Liver (tissue), 8 donors: ENCODE measurements at regions not wholly inside any gene's neighbourhood (a gene's known extent, or its start where the extent isn't known, plus 50 kb on each side); places are given as distances from the start of the nearest gene placed in this dataset.
A peak's percentile ranks its signal among the peaks of the same experiment; 100 is the strongest.

ENCODE experiments used
- DNase-seq: peaks from one replicate; pipeline ENCODE4 v3.0.0-alpha.2; 2017; ENCODE audit warnings: low spot score
- H3K27ac ChIP-seq, 2 donors: one replicate each; pipeline ENCODE4 v1.7.0; 2013; ENCODE audit warnings: inconsistent platforms in 2 of 2, low read length in 2 of 2, control low read depth in 1 of 2, low read depth in 1 of 2, mild to moderate bottlenecking in 1 of 2
- H3K27me3 ChIP-seq, 4 donors: one replicate each; pipeline versions ENCODE4 v1.6.1 to v1.7.0; 2013; ENCODE audit warnings: low read length in 3 of 4, inconsistent platforms in 1 of 4, mild to moderate bottlenecking in 1 of 4, moderate library complexity in 1 of 4; ENCODE audit not compliant: control insufficient read depth in 4 of 4, insufficient read depth in 4 of 4
- H3K36me3 ChIP-seq, 4 donors: one replicate each; pipeline versions ENCODE4 v1.6.1 to v1.7.0; 2013; ENCODE audit warnings: low read length in 3 of 4, mild to moderate bottlenecking in 3 of 4, low read depth in 1 of 4, moderate library complexity in 1 of 4; ENCODE audit not compliant: control insufficient read depth in 4 of 4, insufficient read depth in 3 of 4
- H3K4me1 ChIP-seq, 4 donors: one replicate each; pipeline versions ENCODE4 v1.6.1 to v1.7.0; 2013; ENCODE audit warnings: low read length in 3 of 4, mild to moderate bottlenecking in 3 of 4, moderate library complexity in 1 of 4; ENCODE audit not compliant: control insufficient read depth in 4 of 4, insufficient read depth in 4 of 4
- H3K4me3 ChIP-seq, 3 donors: one replicate each; pipeline versions ENCODE4 v1.6.1 to v1.7.0; 2013; ENCODE audit warnings: low read length in 3 of 3, control low read depth in 1 of 3, low read depth in 1 of 3, mild to moderate bottlenecking in 1 of 3
- H3K9ac ChIP-seq, 2 donors: one replicate each; pipeline ENCODE4 v1.7.0; 2013; ENCODE audit warnings: low read length in 2 of 2, mild to moderate bottlenecking in 2 of 2, moderate library complexity in 2 of 2, control low read depth in 1 of 2, low read depth in 1 of 2
- H3K9me3 ChIP-seq, 4 donors: one replicate each; pipeline versions ENCODE4 v1.6.1 to v1.7.0; 2013; ENCODE audit warnings: low read length in 3 of 4; ENCODE audit not compliant: control insufficient read depth in 4 of 4
- ATF3 ChIP-seq: IDR thresholded peaks from 2 replicates; pipeline ENCODE4 v1.6.1; 2016; ENCODE audit warnings: antibody characterized with exemption
- CTCF ChIP-seq: fragments of 150-350 bp; IDR thresholded peaks from 2 replicates; pipeline ENCODE4 v1.5.1; 2017; ENCODE audit warnings: improper control_type of control experiment, low read depth, low read length; ENCODE audit not compliant: missing input control
- EGR1 ChIP-seq, 2 donors: IDR thresholded peaks; 2 replicates each; pipeline ENCODE4 v1.6.1; 2016 to 2018; ENCODE audit warnings: antibody characterized with exemption in 2 of 2, low read depth in 2 of 2
- FOXA1 ChIP-seq: IDR thresholded peaks from 2 replicates; pipeline ENCODE4 v1.6.1; 2016; ENCODE audit warnings: antibody characterized with exemption
- FOXA2 ChIP-seq: IDR thresholded peaks from 2 replicates; pipeline ENCODE4 v1.6.1; 2016; ENCODE audit warnings: antibody characterized with exemption
- GABPA ChIP-seq, 2 donors: IDR thresholded peaks in 1 of 2; conservative IDR thresholded peaks in 1 of 2; 2 replicates each; pipeline ENCODE4 v1.6.1; 2016; ENCODE audit warnings: antibody characterized with exemption in 2 of 2, mild to moderate bottlenecking in 1 of 2, moderate library complexity in 1 of 2
- HNF4A ChIP-seq, 2 donors: conservative IDR thresholded peaks; 2 replicates each; pipeline ENCODE4 v1.6.1; 2016; ENCODE audit warnings: antibody characterized with exemption in 2 of 2, mild to moderate bottlenecking in 2 of 2
- HNF4G ChIP-seq: IDR thresholded peaks from 2 replicates; pipeline ENCODE4 v1.6.1; 2016; ENCODE audit warnings: antibody characterized with exemption
- JUND ChIP-seq, 2 donors: IDR thresholded peaks; 2 replicates each; pipeline ENCODE4 v1.6.1; 2016; ENCODE audit warnings: antibody characterized with exemption in 2 of 2
- NR2F2 ChIP-seq: IDR thresholded peaks from 2 replicates; pipeline ENCODE4 v1.6.1; 2016; ENCODE audit warnings: antibody characterized with exemption
- RAD21 ChIP-seq, 2 donors: IDR thresholded peaks; 2 replicates each; pipeline ENCODE4 v1.6.1; 2016; ENCODE audit warnings: antibody characterized with exemption in 2 of 2, mild to moderate bottlenecking in 2 of 2
- REST ChIP-seq: IDR thresholded peaks from 2 replicates; pipeline ENCODE4 v1.6.1; 2016; ENCODE audit warnings: antibody characterized with exemption, mild to moderate bottlenecking
- RXRA ChIP-seq, 2 donors: IDR thresholded peaks; 2 replicates each; pipeline ENCODE4 v1.6.1; 2017 to 2018; ENCODE audit warnings: antibody characterized with exemption in 2 of 2, mild to moderate bottlenecking in 1 of 2
- SP1 ChIP-seq: IDR thresholded peaks from 2 replicates; pipeline ENCODE4 v1.6.1; 2018; ENCODE audit warnings: antibody characterized with exemption, mild to moderate bottlenecking
- TAF1 ChIP-seq: conservative IDR thresholded peaks from 2 replicates; pipeline ENCODE4 v1.6.1; 2016; ENCODE audit warnings: antibody characterized with exemption, mild to moderate bottlenecking
- YY1 ChIP-seq: IDR thresholded peaks from 2 replicates; pipeline ENCODE4 v1.6.1; 2016; ENCODE audit warnings: antibody characterized with exemption, mild to moderate bottlenecking
- WGBS: extraction: QIAGEN DNeasy Blood & Tissue Kit; methylation state at CpG from one replicate; pipeline ENCODE4 v1.1.7; 2013; 5-methylcytosine and 5-hydroxymethylcytosine counted together
- TF ChIP-seq, protein P1 (sequence below): IDR thresholded peaks from 2 replicates; pipeline ENCODE4 v1.6.1; 2016; ENCODE audit warnings: antibody characterized with exemption
- donor health status: healthy.
- donor health status: healthy.
- donor health status: healthy.
- donor health status: healthy.
- donor health status: healthy.

- no peaks in the 10 kb centered on the region for H3K9me3 ChIP-seq
- WGBS: 51% methylated on average over 5 of the region's 5 CpGs
These were observed 117.7 kb downstream of the RPS12 start for GRCh38 chr6:132931936-132932514.

DNA sequence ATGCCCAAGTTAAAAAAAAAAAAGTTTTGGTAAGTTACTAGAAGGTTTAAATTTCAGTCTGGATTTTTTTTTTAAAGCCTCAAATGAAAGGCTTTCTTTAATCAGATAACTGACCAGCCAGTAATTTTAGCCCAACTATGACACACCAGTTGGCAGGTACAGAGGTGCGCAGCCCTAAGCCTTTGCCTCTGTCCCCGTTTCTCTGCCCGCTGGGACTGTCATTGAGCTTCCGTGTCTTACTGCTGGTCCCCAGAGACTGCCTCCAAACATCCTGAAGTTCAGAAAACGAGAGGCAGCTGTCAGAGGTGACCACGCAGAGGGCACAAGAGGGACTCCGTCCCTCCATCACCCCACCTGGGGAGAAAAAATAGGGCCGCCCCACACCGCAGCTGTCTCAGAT, 118.2 kb downstream of the RPS12 start:
- peaks cover 0 to 7% (median 0%) of the 10 kb centered on the region in 4 donors for H3K27me3 ChIP-seq
- H3K9ac ChIP-seq: no peak overlapping the region
- WGBS: 93% methylated on average over 9 of the region's 9 CpGs
- peaks cover 0 to 4% (median under 1%) of the 10 kb centered on the region in 4 donors for H3K4me1 ChIP-seq
- no peaks in the 10 kb centered on the region for H3K9me3 ChIP-seq
- H3K36me3 ChIP-seq: no peaks in the 10 kb centered on the region
- no peak overlapping the region for H3K27ac ChIP-seq
- H3K4me3 ChIP-seq: no peak overlapping the region
- DNase-seq: no peak
- TF ChIP-seq, protein P1, sequence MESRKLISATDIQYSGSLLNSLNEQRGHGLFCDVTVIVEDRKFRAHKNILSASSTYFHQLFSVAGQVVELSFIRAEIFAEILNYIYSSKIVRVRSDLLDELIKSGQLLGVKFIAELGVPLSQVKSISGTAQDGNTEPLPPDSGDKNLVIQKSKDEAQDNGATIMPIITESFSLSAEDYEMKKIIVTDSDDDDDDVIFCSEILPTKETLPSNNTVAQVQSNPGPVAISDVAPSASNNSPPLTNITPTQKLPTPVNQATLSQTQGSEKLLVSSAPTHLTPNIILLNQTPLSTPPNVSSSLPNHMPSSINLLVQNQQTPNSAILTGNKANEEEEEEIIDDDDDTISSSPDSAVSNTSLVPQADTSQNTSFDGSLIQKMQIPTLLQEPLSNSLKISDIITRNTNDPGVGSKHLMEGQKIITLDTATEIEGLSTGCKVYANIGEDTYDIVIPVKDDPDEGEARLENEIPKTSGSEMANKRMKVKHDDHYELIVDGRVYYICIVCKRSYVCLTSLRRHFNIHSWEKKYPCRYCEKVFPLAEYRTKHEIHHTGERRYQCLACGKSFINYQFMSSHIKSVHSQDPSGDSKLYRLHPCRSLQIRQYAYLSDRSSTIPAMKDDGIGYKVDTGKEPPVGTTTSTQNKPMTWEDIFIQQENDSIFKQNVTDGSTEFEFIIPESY: no peak
- no peak for TF ChIP-seq HNF4A (conservative IDR thresholded peaks at IDR 0.05)
- no peak for TF ChIP-seq FOXA1
- TF ChIP-seq YY1: no peak
- TF ChIP-seq TAF1: no peak
- TF ChIP-seq SP1: no peak
- TF ChIP-seq GABPA (IDR thresholded peaks at IDR 0.05 in 1 of 2, conservative IDR thresholded peaks at IDR 0.05 in 1 of 2): no peak
- no peak for TF ChIP-seq JUND (IDR thresholded peaks at IDR 0.05)
- no peak for TF ChIP-seq EGR1 (IDR thresholded peaks at IDR 0.05; ENCODE audit: low read depth in 2 of 2)
- no peak for TF ChIP-seq FOXA2
- TF ChIP-seq NR2F2: no peak
- TF ChIP-seq ATF3: no peak
- TF ChIP-seq REST: no peak
- no peak for TF ChIP-seq RXRA (IDR thresholded peaks at IDR 0.05)
- no peak for TF ChIP-seq RAD21 (IDR thresholded peaks at IDR 0.05)
- no peak for TF ChIP-seq HNF4G
- TF ChIP-seq CTCF: no peak

More at GRCh38 chr6:132931936-132932514, 117.7 kb downstream of the RPS12 start:
- Histone ChIP-seq H3K27ac (no peak overlapping the region), H3K27me3 (peaks cover 0 to 7% (median 0%) of the 10 kb centered on the region in 4 donors), H3K36me3 (no peaks in the 10 kb centered on the region), H3K4me3 (no peak overlapping the region), H3K4me1 (peaks cover 0 to 4% (median 0%) of the 10 kb centered on the region in 4 donors), H3K9ac (no peak overlapping the region)
- DNase-seq: no peak
- TF ChIP-seq SP1 (no peak), RXRA (IDR thresholded peaks at IDR 0.05) (peak in 1 of 2 donors; percentile 48), HNF4A (conservative IDR thresholded peaks at IDR 0.05) (no peak)
